Superior temporal gyrus (tissue), 1 donor: ENCODE measurements at regions not wholly inside any gene's neighbourhood (a gene's known extent, or its start where the extent isn't known, plus 50 kb on each side); places are given as distances from the start of the nearest gene placed in this dataset.
"Not testable (repeated sequence)": the region's sequence is repeated elsewhere in the genome, so short reads cannot be mapped to it uniquely, and the experiment has no call there.

Source experiments
- DNase-seq: peaks from one replicate; pipeline ENCODE4 v3.0.0-alpha.2; 2016; ENCODE audit errors: extremely low spot score

DNA sequence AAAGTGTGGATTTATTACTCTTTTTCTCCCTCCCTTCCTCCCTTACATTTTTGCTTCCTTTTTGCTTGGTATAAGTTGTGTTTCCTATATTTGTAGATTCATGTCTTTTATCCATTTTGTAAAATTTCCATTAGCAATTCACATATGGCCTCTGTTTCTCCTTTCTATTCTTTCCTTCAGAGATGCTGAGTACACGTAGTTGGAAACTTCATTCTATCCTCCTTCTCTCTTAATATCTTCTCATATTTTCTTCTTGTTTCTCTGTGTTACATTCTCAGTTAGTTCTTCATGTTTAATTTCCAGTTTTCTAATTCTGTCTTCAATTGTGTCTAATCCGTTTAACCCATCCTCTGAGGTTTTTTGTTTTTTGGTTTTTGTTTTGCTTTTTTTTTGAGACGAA is 188.9 kb downstream of the ZIC5 start:
- DNase-seq, result no peak

DNA sequence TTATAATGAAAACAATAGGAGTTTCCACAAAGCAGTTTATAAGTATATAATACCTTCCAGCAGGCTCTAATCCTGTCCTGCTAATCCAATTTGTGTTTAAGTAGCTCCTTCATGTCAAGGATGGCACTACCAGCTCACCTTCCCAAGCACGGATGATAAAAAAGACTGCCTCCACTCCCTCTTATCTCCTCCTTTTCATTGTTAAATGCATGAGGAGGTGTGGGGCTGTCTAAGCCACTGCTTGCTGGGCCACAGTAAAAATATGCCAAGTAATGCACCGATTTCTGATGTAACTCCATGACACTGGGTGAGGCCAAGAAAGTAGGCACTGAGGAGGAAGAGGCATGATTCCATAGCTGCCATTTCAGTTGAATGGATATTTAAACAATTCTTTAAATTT is 193.1 kb downstream of the ZIC5 start:
- DNase-seq, result no peak

DNA sequence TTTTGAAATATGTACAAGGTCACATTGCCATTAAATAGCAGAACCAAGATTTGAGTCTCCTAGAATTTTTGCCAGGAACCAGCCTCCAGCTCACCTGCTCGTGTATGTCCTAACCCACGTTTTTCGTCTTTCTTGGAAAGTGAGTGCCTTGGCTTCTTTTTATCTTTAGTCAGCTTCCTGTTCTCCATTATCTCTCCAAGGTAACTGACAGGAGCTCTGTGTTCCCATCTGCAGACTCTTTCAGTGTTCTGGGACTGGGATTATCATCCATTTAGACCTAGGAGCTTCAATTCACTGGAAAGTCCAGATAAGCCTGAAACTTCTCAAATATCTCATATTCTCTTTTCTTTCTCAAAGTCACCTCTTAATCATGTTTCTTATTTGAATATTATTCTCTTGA is 193.7 kb downstream of the ZIC5 start:
- DNase-seq, result no peak

DNA sequence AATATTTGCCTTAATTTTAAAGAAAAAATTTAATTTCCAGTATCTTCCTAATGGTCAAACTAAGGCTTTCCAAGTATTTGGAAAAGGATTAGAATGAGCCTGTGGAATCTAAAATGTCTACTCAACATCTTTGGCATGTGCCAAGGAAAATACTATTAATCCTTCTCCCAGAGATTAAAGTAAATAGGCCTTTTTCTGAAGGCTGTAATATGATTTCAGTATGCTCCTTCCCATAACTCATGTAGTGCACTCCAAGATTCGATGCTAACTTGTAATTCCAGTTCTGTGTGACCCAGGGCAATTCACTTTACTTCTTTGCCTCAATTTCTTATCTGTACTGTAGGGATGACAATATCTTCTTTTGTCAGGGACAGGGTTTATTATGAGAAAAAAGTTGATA is 196.9 kb downstream of the ZIC5 start:
- no peak for DNase-seq

- DNase-seq, result no peak
These were observed 202.6 kb downstream of the ZIC5 start for GRCh38 chr13:99768986-99769385.

GRCh38 chr13:99766641-99767045 is 204.9 kb downstream of the ZIC5 start:
- DNase-seq, result no peak

- no peak for DNase-seq
These were observed 205.7 kb downstream of the ZIC5 start for GRCh38 chr13:99765869-99766268.

- DNase-seq, result no peak
These were observed 211.1 kb downstream of the ZIC5 start for GRCh38 chr13:99760456-99760855.

DNA sequence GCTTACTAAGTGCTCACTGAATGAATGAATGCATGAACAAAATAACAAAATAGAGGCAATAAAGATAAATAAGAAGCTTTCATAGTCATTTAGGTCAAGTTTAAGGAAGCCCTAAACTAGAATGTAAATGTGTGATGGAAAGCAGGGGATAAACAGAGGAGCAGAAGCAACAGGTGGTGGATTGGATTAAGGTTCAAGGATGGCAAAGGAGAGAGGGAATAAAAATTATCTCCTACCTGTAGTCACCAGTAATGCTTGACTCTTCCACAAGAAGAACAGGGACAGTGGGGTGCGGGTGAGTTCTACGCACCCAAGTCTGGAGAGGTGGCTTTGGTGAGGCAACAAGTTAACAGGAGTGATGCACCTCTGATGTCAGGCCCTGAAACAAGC is 212.4 kb downstream of the ZIC5 start:
- no peak for DNase-seq

DNA sequence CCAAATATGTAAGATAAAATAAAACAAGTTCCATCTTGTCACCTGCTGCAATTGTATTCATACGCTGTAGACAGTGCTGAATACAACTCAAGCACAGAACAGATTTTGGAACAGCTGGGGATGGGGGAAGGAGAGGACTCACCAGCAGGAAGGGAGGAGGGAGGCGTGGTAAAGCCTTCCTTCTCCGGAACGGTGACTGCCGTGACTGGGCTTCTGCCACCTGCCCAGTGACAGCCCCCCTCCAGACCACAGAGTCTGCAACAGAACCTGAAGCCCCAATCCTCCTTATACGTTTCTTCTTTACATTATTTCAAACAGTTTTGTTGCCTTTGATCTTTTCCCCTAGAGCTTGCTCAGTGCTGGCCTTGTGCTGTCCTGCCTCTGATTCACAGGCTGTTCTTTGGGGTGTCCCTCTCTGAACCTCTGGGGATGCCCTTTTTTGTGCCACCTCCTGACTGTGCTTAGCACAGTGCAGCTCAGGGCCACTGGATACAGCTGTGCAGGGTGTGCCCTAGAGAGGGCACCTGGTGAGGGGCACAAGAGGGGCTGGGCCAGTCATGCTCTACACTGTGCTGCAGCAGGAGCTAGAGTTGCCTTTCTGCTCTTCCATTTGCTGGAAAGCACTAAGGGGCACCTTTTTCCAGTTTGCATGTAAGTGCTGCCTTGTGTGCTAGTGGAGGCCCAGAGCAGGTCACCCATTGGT is 213.0 kb downstream of the ZIC5 start:
- DNase-seq, result no peak

- no peak for DNase-seq
These were observed 213.7 kb downstream of the ZIC5 start for GRCh38 chr13:99757756-99758459.

GRCh38 chr13:99756281-99756680 is 215.3 kb downstream of the ZIC5 start:
- no peak for DNase-seq

GRCh38 chr13:99754750-99755149 is 216.8 kb downstream of the ZIC5 start:
- DNase-seq, result not testable (repeated sequence)

GRCh38 chr13:99752373-99752772 is 219.2 kb downstream of the ZIC5 start:
- DNase-seq, result no peak

DNA sequence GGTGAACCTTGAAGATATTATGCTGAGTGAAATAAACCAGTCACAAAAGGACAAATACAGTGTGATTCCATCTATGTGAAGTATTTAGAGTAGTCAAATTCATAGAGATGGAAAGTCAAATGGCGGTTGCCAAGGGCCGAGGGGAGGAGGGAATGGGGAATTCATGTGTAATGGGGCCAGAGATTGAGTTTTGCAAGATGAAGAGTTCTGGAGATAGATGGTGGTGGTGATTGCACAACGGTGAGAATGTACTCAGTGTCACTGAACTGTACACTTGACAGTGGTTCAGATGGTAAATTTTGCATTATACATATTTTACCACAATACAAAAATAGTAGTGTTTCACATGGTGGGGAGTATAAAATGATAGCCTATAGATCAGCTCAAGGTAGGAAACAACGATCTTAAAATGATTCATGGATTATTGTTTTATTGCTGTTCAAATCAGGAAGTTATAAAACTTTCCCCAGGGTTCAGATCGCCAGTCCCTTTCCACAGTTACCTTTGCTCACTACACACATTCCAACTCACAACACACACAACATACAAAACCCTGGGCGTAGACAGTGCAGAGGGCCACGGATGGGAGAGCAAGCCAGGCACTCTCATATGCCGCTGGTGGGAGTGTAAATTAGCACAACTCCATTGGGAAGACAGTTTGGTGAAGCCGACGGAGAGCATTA is 219.9 kb downstream of the ZIC5 start:
- DNase-seq, result no peak

DNA sequence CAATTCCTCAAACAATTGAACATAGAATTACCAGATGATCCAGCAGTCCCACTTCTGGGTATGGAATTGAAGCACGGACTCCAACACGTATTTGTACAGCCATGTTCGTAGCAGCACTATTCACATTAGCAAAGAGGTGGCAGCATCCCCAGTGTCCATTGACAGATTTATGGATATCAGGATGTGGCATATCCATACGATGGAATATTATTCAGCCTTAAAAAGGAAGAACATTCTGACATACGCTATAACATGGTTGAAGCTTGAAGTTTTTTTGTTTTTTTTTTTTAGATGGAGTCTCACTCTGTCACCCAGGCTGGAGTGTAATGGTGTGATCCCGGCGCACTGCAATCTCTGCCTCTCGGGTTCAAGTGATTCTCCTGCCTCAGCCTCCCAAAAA is 220.6 kb downstream of the ZIC5 start:
- no peak for DNase-seq

- peak; percentile 48 for DNase-seq
These were observed 222.1 kb downstream of the ZIC5 start for GRCh38 chr13:99749271-99750019.

DNA sequence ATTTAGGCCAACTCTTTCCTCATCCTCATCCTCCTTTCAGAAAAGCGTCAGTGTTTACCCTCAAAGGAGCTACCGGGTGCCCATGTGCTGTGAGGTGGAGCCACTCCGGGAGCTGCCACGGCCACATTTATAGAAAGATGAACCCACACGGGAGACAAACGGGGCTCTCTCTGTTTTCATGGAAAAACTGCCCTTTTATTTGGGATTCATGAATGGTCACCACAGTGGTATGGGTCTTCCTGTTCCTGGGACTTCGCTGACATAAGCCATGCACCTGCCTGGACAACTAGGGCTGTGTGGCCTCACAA is 224.2 kb downstream of the ZIC5 start:
- DNase-seq, result no peak

DNA sequence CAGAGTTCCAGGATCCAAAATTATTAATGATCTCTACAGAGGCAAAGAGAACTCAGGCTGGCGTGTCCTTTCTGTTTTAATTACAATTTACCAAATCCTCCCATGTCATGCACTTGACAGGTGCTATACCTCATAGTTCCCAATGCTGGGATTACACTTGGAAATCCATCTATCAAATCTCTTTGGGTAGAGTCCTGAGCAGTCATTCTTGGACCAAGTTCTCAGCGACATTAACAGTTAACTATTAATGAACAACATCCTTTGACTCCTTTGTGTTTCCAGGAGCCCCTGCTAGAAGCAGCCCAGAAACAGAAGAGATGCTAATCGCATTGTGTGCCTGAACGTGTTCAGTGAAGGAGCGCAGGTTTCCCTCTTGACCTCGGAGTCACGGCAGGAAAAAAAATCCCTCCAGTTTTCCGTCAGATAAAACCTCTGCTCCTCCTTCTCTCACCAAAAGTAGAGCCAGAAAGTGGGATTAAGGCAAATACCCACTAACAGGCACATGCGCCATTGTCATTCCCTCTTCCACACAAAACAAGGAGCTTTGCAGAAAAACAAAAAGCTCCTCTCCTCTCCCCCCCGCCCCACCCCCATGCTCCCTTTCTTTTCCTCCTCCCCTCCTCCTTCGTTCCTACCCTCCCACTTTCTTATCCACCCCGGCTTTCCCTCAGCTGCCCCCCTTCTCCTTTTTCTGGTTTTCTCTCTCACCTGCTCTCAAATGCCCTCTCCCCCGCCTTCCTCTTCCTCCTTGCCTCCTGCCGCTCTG is 224.7 kb downstream of the ZIC5 start:
- no peak for DNase-seq

DNA sequence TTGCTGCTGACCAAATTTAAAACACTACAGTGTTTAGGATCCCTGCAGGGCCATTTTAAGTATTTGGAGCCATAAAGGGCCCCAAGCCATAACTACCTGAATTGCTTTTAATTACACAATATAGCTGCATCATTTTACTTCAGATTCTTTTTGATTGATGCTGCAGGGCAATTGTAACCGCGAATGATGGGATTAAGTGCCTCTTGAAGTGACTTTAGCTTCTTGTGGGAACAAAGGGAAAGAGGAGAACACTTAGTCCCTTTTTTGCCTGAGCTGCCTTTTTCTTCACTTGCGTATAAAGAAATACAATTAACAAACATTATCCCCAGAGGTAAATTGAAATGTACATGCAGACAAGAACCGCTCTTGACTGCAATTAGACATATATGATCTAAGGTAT is 228.5 kb downstream of the ZIC5 start:
- no peak for DNase-seq

GRCh38 chr13:99741960-99742359 is 229.6 kb downstream of the ZIC5 start:
- DNase-seq, result no peak
